H1 (cell line): ENCODE measurements at regions not wholly inside any gene's neighbourhood (a gene's known extent, or its start where the extent isn't known, plus 50 kb on each side); places are given as distances from the start of the nearest gene placed in this dataset.

ENCODE experiments used
- CHD1 ChIP-seq: IDR thresholded peaks from 2 replicates; pipeline ENCODE4 v1.6.1; 2012; ENCODE audit warnings: low read depth, low read length, improper control_type of control experiment
- HDAC6 ChIP-seq: IDR thresholded peaks from one replicate; pipeline ENCODE4 v1.7.1; 2012; ENCODE audit warnings: low read depth, mild to moderate bottlenecking, inconsistent platforms, low read length, moderate library complexity
- RFX5 ChIP-seq: IDR thresholded peaks from 2 replicates; pipeline ENCODE4 v1.6.1; 2011; ENCODE audit warnings: low read depth, low read length, improper control_type of control experiment, borderline replicate concordance
- SIRT6 ChIP-seq: IDR thresholded peaks from one replicate; pipeline ENCODE4 v1.7.1; 2012; ENCODE audit warnings: low read length, inconsistent platforms
- SUZ12 ChIP-seq: fragments of 200-600 bp; sonication (generic); IDR thresholded peaks from 2 replicates; pipeline ENCODE4 v1.6.1; 2012; ENCODE audit warnings: mild to moderate bottlenecking, inconsistent platforms, low read length, moderate library complexity, mixed read lengths

DNA sequence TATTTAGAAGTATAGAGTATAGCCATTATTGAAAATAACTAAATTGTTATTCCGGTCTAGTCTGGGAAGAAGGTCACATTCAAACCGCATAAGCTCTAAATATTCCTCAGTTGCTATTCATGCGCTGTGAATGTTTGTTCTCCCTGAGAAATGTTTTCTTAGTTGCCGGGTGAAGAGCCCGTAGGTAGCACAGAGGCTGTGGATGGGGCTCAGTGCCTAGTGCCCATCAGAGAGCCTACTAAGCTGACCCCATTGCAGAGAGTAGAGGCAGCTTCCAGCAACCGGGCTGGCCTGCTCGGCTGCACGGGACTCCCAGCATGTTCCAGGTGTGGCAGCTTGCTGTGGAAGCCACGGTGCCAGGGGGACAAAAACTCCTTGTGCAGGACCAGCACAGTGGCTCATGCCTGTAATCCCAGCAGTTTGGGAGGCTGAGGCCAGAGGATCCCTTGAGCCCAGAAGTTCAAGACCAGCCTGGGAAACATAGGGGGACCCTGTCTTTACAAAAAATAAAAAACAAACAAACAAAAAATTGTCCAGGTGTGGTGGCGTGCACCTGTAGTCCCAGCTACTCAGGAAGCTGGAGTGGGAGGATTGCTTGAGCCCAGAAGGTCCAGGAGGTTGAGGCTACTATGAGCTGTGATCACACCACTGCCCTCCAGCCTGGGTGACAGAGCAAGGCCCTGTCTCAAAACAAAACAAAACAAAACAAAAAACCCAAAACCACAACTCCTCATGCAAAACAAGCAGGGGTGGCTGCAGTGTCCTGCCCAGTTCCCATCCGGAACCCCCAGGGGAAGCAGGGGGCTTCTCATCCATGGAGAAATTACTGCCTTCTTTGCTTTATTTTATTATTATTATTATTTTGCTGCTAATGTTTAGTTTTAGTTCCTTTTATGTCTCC is 82.5 kb downstream of the KCTD15 start (continued):
- TF ChIP-seq SUZ12 (no peak), RFX5 (no peak), CHD1 (no peak), HDAC6 (no peak), SIRT6 (no peak)
